HG03039 (cell line): ENCODE measurements at regions not wholly inside any gene's neighbourhood (a gene's known extent, or its start where the extent isn't known, plus 50 kb on each side); places are given as distances from the start of the nearest gene placed in this dataset.

Experiments used
- ATAC-seq: cut with Tn5 transposase; IDR thresholded peaks from one replicate; pipeline ENCODE4 v1.9.1; 2021; ENCODE audit warnings: mild to moderate bottlenecking, moderate library complexity; ENCODE audit not compliant: unreplicated experiment

- no peak for ATAC-seq
Observed at GRCh38 chr13:69579351-69579750, 528.3 kb upstream of the ATXN8OS start.

- no peak for ATAC-seq
Observed at GRCh38 chr13:69571606-69572323, 535.9 kb upstream of the ATXN8OS start.

GRCh38 chr13:69567514-69567913, 540.1 kb upstream of the ATXN8OS start:
- no peak for ATAC-seq

GRCh38 chr13:69566104-69566716, 541.4 kb upstream of the ATXN8OS start:
- ATAC-seq, result no peak

- peak; percentile 81 for ATAC-seq
Observed at GRCh38 chr13:69565334-69565733, 542.3 kb upstream of the ATXN8OS start.

- no peak for ATAC-seq
Observed at GRCh38 chr13:69556540-69557196, 551.0 kb upstream of the ATXN8OS start.

GRCh38 chr13:69553976-69554375, 553.6 kb upstream of the ATXN8OS start:
- ATAC-seq, result no peak

- ATAC-seq, result no peak
Observed at GRCh38 chr13:69551193-69551592, 556.4 kb upstream of the ATXN8OS start.

GRCh38 chr13:69547780-69548179, 559.8 kb upstream of the ATXN8OS start:
- ATAC-seq, result no peak

- ATAC-seq, result no peak
Observed at GRCh38 chr13:69545551-69545950, 562.1 kb upstream of the ATXN8OS start.

GRCh38 chr13:69524459-69525150, 583.0 kb upstream of the ATXN8OS start:
- ATAC-seq, result no peak

GRCh38 chr13:69496981-69497380, 610.6 kb upstream of the ATXN8OS start:
- no peak for ATAC-seq

GRCh38 chr13:69495096-69495495, 612.5 kb upstream of the ATXN8OS start:
- ATAC-seq, result no peak

GRCh38 chr13:69487576-69487975, 620.0 kb upstream of the ATXN8OS start:
- ATAC-seq, result no peak

GRCh38 chr13:69485991-69486592, 621.5 kb upstream of the ATXN8OS start:
- ATAC-seq, result no peak

- no peak for ATAC-seq
Observed at GRCh38 chr13:69477451-69477850, 630.2 kb upstream of the ATXN8OS start.

- no peak for ATAC-seq
Observed at GRCh38 chr13:69474011-69474685, 633.5 kb upstream of the ATXN8OS start.

GRCh38 chr13:69468624-69469023, 639.0 kb upstream of the ATXN8OS start:
- ATAC-seq, result no peak

- ATAC-seq, result no peak
Observed at GRCh38 chr13:69461397-69461796, 646.2 kb upstream of the ATXN8OS start.

GRCh38 chr13:69459346-69459745, 648.3 kb upstream of the ATXN8OS start:
- ATAC-seq, result no peak

GRCh38 chr13:69458013-69458412, 649.6 kb upstream of the ATXN8OS start:
- ATAC-seq, result no peak
